ENCODE measurements at regions not wholly inside any gene's neighbourhood (a gene's known extent, or its start where the extent isn't known, plus 50 kb on each side); places are given as distances from the start of the nearest gene placed in this dataset.
"Not testable (repeated sequence)": the region's sequence is repeated elsewhere in the genome, so short reads cannot be mapped to it uniquely, and the experiment has no call there.

- no peak for DNase-seq (ENCODE audit: low read depth in 2 of 2)
Measured at GRCh38 chr13:88424463-88424862, 753.3 kb downstream of the SLITRK5 start.

- no peak for DNase-seq (ENCODE audit: low read depth in 2 of 2)
Measured at GRCh38 chr13:88426661-88427060, 755.5 kb downstream of the SLITRK5 start.

- DNase-seq (ENCODE audit: low read depth in 2 of 2) = no peak
Measured at GRCh38 chr13:88429862-88430261, 758.7 kb downstream of the SLITRK5 start.

GRCh38 chr13:88434953-88435352 lies 763.8 kb downstream of the SLITRK5 start:
- DNase-seq (ENCODE audit: low read depth in 2 of 2) = no peak

- DNase-seq (ENCODE audit: low read depth in 2 of 2) = no peak
Measured at GRCh38 chr13:88436974-88437373, 765.8 kb downstream of the SLITRK5 start.

- no peak for DNase-seq (ENCODE audit: low read depth in 2 of 2)
Measured at GRCh38 chr13:88450515-88450914, 779.3 kb downstream of the SLITRK5 start.

GRCh38 chr13:88456151-88456550 lies 785.0 kb downstream of the SLITRK5 start:
- no peak for DNase-seq (ENCODE audit: low read depth in 2 of 2)

- DNase-seq (ENCODE audit: low read depth in 2 of 2) = no peak
Measured at GRCh38 chr13:88459331-88459730, 788.2 kb downstream of the SLITRK5 start.

GRCh38 chr13:88461272-88462009 lies 790.3 kb downstream of the SLITRK5 start:
- no peak for DNase-seq (ENCODE audit: low read depth in 2 of 2)

GRCh38 chr13:88464851-88465250 lies 793.7 kb downstream of the SLITRK5 start:
- DNase-seq (ENCODE audit: low read depth in 2 of 2) = no peak

- DNase-seq (ENCODE audit: low read depth in 2 of 2) = no peak
Measured at GRCh38 chr13:88472316-88472715, 801.1 kb downstream of the SLITRK5 start.

GRCh38 chr13:88483202-88483601 lies 812.0 kb downstream of the SLITRK5 start:
- DNase-seq (ENCODE audit: low read depth in 2 of 2) = no peak

GRCh38 chr13:88507909-88508308 lies 836.7 kb downstream of the SLITRK5 start:
- DNase-seq (ENCODE audit: low read depth in 2 of 2) = no peak

GRCh38 chr13:88512993-88513392 lies 841.8 kb downstream of the SLITRK5 start:
- not testable (repeated sequence) for DNase-seq (ENCODE audit: low read depth in 2 of 2)

- no peak for DNase-seq (ENCODE audit: low read depth in 2 of 2)
Measured at GRCh38 chr13:88526186-88526852, 855.1 kb downstream of the SLITRK5 start.

- no peak for DNase-seq (ENCODE audit: low read depth in 2 of 2)
Measured at GRCh38 chr13:88526853-88527215, 855.7 kb downstream of the SLITRK5 start.

- no peak for DNase-seq (ENCODE audit: low read depth in 2 of 2)
Measured at GRCh38 chr13:88541994-88542393, 870.8 kb downstream of the SLITRK5 start.

GRCh38 chr13:88544836-88545235 lies 873.7 kb downstream of the SLITRK5 start:
- DNase-seq (ENCODE audit: low read depth in 2 of 2) = no peak

- no peak for DNase-seq (ENCODE audit: low read depth in 2 of 2)
Measured at GRCh38 chr13:88552966-88553365, 881.8 kb downstream of the SLITRK5 start.

GRCh38 chr13:88565566-88565965 lies 894.4 kb downstream of the SLITRK5 start:
- DNase-seq (ENCODE audit: low read depth in 2 of 2) = no peak

- no peak for DNase-seq (ENCODE audit: low read depth in 2 of 2)
Measured at GRCh38 chr13:88585861-88586260, 914.7 kb downstream of the SLITRK5 start.

- DNase-seq (ENCODE audit: low read depth in 2 of 2) = no peak
Measured at GRCh38 chr13:88586263-88586662, 915.1 kb downstream of the SLITRK5 start.

GRCh38 chr13:88590574-88590973 lies 919.4 kb downstream of the SLITRK5 start:
- DNase-seq (ENCODE audit: low read depth in 2 of 2) = no peak

- DNase-seq (ENCODE audit: low read depth in 2 of 2) = no peak
Measured at GRCh38 chr13:88592105-88592504, 920.9 kb downstream of the SLITRK5 start.
